Stimulated activated CD8-positive, alpha-beta memory T cell treated with anti-CD3 and anti-CD28 coated beads, Interleukin-12 subunit alpha, Interleukin-12 subunit beta, amount 100 ng/mL, for 24 hours (primary cell): ENCODE measurements at regions not wholly inside any gene's neighbourhood (a gene's known extent, or its start where the extent isn't known, plus 50 kb on each side); places are given as distances from the start of the nearest gene placed in this dataset.

Source experiments
- DNase-seq: peaks from one replicate; pipeline ENCODE4 v3.0.0-alpha.2; 2020; ENCODE audit errors: extremely low read depth

DNA sequence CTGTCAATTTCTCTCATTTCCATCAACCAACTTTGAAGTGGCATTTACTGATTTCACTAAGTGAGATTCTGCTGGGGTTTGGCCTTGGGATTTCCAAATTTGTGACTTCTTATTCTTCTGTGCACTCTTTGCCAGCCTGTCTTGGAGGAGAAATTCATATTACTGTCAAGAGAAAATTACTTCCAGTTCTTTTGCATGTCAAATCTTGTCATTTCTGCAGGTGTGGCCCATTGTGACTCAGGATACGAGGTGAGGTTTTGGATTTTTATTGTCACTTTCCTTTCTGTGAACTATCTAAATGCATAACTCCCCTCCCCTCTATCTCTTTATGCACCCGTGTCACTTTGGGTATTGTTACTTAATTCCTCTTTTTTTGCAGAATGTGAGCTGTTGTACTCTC is 102.6 kb upstream of the GUCY1A1 start:
- no peak for DNase-seq

DNA sequence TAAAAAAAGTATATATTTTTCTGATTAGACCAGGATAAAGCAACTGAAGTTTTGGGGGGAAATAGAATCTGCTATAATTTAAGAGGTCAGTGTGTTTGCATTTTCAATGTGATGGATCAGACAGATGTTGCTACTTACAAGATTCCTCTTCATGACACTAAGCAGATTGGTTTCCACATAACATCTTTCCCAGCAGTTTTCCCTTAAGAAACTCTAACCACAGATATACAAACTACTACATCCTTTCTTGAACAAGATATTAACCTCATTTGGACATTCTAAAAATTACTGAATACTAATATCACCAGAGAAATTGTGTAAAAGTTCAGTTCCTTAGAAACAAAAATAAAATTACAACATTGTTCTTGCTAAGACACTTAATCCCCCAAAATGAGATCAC is 106.7 kb upstream of the GUCY1A1 start:
- DNase-seq: no peak

DNA sequence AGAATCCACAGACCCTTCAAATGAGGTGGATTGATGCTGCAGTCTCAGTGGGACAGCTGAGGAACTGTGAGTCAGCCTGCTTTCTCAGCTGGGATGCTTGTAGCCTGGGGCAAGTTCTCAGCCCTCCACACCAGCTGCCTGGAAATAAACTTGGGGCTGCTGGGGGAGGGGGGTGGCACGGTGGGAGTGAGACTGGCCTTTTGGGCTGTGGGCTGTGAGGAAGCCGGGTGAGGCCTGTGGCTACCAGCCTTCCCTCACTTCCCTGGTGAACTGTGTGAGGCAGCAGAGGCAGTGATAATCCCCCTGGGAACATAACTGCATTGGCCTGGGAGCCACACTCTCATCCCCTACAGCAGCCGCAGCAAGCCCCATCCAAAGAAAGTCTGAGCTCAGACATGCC is 114.5 kb upstream of the GUCY1A1 start:
- no peak for DNase-seq

DNA sequence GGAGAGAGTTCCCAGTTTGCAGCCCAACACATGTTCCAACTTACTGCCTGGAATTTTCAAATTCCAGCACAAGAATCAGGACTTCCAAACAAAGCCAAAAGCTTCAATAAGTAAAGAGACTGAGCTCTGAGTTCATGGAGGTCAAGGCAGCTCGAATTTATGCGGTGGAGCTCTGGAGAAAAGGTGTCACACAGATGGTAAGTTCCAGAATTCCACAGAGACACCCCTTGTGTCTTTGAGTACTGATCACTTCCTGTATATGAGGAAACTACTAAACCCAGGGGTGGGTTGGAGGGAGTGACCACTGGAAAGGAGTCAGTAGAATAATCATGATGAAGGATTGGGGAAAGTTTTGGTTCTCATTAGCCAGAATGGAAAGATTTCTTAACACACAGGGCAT is 118.5 kb upstream of the GUCY1A1 start:
- DNase-seq: no peak

DNA sequence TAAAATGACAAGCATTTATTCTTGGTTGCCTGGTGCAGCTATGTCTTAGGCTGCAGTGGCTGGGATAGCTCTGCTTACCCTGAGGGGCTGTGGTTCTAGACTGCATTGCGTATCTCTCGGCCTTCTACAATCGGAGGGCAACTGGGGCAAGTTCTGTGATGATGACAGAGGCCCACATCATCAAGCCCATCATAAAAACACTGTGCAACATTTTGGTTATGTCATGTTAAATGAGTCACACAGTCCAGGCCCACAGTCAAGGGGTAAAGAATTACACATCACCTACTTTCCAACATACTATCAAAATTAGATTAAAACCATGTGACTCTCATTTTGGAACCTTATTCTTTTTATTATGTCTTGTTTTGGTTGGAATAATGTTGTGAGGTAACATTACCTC is 120.2 kb upstream of the GUCY1A1 start:
- no peak for DNase-seq

DNA sequence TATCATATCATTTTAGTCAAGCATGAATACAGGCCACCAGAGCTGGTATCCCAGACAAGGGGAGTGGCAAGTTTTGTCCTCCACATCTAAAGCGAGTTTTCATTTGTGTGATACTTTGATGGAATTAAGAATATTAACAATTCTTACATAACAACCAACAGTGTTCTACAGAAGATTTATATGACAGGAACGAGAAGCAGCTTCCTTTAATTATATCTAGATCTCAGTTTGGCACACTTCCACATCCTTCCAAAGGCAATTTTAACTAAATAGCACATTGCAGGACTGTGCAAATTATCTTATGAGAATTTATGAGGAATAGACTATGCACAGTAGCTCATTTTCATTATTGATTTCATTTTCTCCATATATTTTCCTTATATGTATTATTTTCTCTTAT is 121.2 kb upstream of the GUCY1A1 start:
- no peak for DNase-seq

DNA sequence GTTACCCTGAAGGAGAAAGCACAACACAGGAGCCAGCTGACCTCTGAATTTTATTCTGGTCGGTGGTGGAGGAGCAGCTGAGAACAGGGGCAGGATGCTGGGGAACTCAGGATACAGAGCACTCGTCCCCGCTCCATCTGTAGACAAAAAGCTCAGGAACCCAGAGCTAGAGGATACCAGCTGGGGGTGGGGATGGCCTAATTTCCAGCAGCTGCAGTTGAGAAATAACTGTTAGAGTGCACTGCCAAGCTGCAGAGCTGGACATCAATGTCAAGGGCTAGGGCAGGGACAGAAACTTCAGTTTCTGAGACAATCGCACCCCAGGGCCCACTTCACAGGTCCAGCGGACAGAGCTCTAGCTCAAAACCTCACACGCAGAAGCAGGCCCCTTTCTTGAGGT is 122.1 kb upstream of the GUCY1A1 start:
- DNase-seq: no peak

DNA sequence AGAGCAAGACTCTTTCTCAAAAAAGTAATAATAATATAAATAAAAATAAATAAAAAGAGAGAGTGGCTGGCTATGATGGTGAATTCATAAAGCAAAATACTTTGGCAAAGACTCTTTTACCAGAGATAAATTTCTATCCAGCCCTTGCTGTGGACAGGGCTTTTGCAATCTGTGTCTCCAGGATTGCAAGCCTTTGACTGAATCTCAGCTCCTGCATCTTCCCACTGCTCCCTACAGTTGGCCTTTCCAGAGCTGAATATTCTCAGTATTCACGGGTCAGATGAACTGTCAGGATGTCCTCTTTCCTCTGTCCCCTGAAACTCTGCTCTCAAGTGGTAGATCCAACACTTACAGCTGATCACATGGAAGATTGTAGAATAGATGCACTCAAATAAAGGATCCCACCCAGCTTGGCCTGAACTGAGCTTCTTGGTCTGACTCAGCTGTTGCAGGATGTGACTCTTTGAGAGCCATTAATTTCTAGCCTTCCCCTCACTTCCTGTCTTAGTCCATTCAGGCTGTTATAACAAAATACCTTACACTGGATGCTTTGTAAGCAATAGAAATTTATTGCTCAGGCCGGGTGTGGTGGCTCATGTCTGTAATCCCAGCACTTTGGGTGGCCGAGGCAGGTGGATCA is 123.4 kb upstream of the GUCY1A1 start:
- no peak for DNase-seq

DNA sequence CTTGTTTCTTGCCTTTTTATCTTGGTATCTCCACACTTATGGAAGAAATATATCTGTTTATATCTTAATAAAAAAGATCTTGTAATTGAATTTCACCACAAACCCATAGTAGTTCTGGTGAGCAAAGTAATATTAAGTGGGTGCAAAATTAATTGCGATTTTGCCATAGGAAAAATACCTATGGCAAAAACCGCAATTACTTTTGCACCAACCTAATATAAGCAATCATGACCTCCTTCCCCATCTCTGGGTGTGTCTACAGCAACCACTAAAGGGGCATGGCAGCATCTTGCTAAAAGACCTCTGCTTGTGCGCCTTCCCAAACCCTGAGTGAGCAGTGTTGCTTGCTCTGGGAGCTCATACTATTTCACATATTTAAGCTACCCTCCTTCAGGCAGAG is 124.2 kb upstream of the GUCY1A1 start:
- DNase-seq: no peak

DNA sequence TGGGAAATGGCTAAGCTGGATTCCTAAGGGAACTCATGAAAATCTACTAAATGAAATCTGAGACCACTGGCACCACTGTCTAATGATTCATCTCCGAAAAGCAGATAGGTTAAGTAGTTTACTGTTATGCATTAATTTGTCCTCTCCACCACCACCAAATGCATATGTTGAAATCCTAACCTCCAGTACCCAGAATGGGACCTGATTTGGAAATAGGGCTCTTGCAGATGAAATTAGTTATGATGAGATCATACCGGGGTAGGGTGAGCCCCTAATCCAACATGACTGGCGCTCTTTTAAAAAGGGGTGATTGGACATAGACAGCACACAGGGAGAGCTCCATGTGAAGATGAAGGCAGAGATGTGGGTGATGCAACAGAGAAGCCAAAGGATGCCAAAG is 124.9 kb upstream of the GUCY1A1 start:
- DNase-seq: no peak

DNA sequence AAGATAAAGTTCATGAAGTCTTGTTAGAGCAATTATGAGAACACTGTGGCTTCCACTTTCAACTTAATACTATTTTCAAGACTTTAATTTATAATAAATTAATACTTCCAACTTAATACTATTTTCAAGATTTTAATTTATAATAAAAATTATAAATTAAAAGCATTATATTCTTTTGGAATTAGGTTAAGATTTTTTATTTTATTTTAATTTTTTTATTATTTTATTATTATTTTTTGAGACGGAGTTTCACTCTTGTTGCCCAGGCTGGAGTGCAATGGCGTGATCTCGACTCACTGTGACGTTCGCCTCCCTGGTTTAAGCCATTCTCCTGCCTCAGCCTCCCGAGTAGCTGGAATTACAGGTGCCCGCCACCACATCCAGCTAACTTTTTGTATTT is 126.0 kb upstream of the GUCY1A1 start:
- DNase-seq: no peak

DNA sequence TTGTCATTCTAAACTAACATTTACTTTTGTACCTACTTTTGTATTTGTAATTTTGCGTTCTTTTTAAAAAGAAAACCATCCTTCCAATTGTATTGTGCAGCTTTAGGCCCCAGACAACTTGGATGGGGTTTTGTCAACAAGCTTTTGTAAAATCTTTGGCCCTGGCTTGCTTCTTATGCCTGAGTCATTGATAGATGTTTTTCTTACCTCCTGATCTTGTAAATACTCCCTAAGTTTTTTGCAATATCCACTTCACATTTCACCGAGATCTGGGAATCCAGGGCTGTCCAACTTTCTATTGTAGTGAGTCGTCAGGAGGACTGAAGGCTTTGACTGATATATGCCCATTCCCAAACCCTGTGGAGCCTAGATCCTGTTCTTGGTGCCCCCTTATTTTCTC is 126.9 kb upstream of the GUCY1A1 start:
- DNase-seq: no peak

DNA sequence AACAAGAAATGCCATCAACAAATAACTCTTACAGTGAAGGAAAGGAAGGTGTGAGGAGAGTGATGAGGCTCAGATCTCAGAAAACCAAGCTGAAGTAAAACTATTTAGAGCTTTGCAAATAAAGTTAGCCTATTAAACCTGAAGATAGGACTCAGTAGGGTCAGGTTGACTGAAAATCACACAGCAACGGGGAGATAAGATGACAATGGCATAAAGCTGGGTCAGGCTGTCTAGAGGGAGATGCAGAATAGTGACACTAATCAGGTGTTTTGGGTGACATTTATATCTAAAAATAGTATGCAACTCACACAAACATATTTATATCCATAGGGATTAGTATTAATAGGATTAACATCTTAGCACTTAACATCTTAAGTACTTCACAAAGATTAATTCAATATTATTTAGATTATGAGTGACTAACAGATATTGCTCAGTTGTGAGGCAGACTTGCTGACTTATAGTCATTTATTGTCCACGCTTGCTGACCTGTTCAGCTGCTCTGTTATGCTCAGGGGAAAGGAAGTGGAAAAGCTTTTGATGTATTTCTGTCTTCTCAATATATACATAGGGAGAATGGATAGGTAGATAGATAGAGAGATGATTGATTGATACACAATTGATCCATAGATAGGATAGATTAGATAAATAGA is 130.7 kb upstream of the GUCY1A1 start:
- DNase-seq: no peak

DNA sequence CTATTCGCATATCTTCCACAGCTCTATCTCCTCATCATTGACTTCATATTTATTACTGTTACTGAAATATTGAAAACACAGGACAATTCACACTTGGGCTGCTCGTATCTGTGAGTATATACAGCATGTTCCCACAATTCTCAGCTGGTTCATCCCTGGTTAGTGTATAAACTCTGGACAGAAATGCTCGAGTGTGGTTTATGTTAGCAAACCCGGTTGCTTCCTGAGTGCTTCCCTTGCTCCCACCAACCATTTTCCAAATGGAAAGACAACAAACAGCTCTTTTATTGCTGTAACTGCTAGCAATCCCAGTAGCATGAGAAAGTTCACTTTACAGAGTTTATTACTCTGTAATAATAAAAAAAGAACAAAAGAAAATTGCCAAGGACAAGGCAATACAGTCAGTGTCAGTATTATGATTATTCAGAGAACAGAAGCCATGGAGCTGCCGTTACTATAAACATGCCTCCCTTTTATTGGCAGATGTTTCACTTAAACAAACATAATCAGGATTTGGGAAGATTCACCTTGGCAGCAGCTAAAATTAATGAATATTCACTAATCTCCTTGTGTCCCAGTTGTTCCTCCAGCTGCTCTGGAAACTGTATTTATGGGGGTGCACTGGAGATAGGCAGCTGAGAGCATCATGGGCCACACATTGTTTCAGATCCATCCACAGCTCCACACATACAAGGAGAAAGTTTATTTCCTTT is 134.1 kb upstream of the GUCY1A1 start:
- no peak for DNase-seq

DNA sequence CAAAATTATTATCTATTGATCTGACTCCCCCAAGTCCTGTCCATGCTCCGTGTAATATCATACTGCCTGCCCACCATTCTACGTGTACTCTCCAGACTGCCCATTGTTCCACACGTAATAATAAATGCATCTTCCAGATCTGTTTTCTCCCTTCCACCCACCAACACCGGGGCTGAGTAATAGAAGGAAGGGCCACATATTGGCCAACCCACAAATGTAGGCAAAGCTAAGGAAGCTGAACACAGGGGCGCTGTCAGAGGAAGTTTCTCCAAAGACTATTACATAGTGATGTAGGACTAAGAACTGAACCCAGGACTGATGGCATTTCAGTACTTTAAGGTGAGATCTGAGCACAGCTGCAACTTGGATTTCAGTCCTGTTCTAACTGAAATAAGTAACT is 135.8 kb upstream of the GUCY1A1 start:
- DNase-seq: no peak

DNA sequence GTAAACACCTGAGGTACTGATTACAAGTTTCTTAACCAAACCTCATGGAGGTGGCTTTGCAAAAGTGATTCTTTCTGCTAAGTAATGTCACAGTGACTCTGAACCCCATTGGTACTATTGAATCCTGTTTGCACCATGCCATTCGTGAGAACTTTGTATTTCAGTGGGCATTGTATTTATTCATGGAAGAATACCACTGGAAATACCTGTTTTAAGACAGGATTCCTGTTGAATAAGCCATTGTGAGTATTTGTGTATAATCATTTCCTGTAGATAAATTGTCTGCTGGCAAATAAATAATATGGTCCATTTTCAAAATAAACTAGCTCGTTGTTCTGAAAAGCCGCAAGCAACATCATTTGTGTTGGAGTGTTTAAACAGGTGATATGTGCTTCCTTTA is 136.4 kb upstream of the GUCY1A1 start:
- DNase-seq: no peak

DNA sequence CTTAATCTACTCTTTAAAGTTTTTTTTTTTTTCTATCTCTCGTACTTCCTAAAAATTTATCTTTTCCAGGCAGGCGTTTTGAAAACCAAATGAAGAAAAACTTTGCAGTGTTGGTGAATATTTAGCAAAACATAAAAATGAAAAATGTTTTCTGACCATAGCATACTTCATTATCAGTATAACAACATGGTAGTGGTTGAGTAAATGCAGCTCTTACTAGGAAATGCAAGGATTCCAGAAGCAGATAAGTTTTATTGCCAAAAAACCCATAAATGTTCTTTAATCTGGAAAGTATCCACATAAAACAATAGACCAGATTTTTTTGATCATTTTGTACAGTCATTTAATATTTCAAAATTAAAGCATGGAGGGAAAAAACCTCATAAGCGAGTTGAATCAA is 136.9 kb upstream of the GUCY1A1 start:
- no peak for DNase-seq

DNA sequence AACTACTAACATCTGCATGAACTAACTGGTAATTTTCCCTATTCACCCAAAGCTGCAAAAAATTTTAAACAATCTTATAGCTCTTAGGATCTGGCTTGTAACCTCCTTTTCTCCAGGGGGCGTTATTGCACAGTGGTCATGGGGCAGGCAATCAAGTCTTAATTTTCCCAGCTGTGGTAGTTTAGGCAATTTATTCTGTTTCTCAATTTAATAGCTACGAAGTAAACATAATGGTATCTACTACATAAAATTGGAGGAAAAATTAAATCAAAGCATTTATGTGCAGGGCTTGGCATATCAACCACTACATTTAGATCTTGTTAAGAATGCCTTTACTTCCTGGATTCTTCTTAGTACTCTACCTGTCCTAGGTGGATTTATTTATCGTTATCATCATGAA is 137.4 kb upstream of the GUCY1A1 start:
- DNase-seq: no peak

DNA sequence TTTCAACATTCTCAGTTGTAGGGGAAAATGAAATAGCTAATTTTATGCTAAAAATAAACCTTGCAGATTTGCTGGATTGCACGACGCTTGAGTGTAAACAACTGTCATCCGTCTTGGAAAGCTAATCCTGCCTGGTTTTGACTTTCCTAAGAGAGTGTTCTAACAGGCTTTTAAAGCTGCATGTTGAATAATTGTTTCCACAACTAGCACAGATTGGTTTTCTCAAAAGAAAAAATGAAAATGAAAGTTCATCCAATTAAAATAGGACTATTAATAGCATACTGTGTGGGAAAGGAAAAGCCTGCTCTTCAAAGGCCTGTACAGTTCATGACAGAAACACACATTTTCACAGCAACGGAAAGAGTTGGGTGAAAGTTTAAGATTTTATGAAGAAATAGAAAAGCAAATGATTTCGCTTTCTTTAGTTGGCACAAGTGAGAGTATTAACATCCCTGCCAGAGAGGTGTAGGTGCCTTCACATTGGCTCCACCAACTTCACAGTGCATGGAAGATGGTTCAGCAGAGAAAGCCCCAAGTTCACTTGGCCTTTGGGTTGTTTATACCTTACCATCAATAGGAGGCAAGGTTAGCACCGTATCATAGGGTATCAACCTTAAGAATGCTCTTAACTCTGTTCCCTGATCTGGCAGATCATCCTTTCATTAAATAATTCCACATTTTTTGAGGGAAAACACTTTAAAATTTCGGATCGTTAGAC is 140.0 kb upstream of the GUCY1A1 start:
- no peak for DNase-seq

DNA sequence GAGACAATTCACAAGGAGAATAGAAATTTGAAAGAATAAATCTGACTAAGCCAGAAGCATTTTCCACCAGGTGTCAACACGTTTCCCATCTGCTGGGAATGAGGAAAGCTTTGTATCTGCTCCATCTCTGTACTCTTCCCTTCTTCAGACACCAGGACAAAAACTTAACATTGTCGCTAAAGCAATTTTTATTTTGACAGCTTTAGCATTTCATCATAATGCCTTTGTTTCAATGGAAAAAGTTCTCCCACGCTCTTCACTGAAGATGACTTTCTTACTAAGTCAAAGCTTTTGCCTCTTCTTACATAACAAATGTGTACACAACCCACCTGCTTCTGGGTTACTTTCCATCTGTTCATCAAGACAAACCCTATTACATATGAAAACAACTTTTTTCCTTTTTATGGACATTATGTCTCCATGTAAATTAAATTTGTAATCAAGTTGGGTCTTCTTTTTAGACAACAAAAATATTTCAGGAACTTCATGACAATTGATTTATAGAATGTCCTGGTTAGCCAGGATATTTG is 141.7 kb upstream of the GUCY1A1 start:
- DNase-seq: no peak

DNA sequence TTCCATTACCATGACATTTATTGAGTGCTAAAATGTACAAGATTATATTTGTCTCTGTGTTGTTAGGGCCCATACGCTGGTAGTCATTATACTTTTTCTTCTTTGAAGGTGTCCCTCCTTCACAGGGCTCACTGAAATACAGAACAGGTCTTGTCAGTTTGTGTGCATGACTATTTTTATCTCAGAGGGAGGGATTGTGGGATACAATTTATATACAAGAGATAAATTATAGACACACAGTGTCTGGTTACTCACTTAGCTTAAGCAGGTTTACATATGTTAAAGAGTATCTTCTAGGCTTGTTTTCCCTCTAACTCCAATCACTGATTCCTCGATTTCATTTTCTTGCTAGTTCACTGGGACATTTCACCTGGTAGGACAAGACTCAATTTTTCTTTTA is 143.3 kb upstream of the GUCY1A1 start:
- DNase-seq: no peak

DNA sequence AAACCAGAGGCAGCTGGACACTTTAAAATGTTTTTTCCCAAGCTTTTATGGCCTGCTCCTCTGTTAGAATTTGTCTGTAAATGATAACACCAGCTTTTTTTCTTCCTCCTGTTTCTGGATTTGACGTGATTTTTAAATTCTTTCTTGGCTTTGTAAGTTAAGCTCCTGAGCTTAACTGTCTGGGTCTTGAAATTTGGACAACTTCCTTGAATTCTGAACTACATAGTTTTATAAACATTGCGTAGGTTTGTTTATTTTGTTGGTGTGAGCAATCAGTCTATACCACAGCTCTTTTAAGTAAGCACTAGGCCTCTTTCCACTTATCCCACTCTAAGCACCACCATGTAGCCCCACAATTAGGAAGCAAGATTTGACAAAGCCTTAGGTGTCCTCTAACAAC is 144.4 kb upstream of the GUCY1A1 start:
- no peak for DNase-seq

DNA sequence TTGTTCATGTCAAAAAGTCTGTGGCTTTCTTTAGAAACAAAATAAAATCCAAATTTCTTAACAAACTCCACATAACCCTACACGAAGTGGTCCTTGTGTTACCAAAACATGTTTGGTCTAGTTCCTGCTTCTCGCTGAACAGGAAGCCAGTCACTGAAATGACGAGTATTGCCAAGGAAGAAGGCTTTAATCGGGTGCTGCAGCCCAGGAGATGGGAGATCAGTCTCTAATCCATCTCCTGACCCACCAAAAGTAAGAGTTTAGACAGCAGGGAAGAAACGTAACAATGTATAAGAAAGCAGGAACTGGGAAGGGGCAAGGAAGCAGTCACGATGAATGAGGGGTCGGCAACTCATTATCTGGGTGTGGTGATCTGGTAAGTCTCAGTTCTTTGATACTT is 144.6 kb upstream of the MAP9 start:
- DNase-seq: no peak
